Uterus (tissue), 2 donors: ENCODE measurements at regions not wholly inside any gene's neighbourhood (a gene's known extent, or its start where the extent isn't known, plus 50 kb on each side); places are given as distances from the start of the nearest gene placed in this dataset.

ENCODE experiments used
- POLR2A ChIP-seq, 2 donors: fragments of 450-650 bp; IDR thresholded peaks; one replicate each; pipeline ENCODE4 v1.6.1; 2016; ENCODE audit warnings: antibody characterized with exemption in 2 of 2, mild to moderate bottlenecking in 1 of 2, moderate library complexity in 1 of 2
- TF ChIP-seq, protein P1 (sequence below), 4 experiments: fragments of 200-600 bp in 2 of 4; fragments of 450-650 bp in 2 of 4; sonication (generic) in 2 of 4; IDR thresholded peaks; one replicate each; pipeline ENCODE4 v1.5.1; 2016 to 2019; ENCODE audit warnings: antibody characterized with exemption in 4 of 4, mild to moderate bottlenecking in 2 of 4, moderate library complexity in 1 of 4

DNA sequence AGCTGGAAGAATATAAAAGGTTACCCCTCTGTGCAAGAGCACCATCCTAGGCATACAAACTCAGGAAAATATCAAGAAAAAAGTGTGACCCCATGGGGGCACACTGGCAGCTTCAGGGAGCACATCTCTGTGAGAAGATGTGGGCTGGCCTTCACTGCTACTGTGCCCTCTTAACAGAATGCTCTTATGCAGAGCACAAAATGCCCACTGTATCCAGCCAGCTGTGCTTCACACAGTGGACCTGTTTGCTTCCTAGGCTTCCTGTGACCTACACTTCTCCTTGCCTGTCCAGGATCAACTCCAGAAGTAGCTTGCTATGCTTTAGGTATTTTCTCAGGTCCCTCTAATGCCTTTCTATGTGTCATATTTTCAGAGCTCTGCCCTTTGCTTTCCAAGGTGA, 380.2 kb upstream of the MMS22L start:
- TF ChIP-seq, protein P1, sequence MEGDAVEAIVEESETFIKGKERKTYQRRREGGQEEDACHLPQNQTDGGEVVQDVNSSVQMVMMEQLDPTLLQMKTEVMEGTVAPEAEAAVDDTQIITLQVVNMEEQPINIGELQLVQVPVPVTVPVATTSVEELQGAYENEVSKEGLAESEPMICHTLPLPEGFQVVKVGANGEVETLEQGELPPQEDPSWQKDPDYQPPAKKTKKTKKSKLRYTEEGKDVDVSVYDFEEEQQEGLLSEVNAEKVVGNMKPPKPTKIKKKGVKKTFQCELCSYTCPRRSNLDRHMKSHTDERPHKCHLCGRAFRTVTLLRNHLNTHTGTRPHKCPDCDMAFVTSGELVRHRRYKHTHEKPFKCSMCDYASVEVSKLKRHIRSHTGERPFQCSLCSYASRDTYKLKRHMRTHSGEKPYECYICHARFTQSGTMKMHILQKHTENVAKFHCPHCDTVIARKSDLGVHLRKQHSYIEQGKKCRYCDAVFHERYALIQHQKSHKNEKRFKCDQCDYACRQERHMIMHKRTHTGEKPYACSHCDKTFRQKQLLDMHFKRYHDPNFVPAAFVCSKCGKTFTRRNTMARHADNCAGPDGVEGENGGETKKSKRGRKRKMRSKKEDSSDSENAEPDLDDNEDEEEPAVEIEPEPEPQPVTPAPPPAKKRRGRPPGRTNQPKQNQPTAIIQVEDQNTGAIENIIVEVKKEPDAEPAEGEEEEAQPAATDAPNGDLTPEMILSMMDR (IDR thresholded peaks at IDR 0.05) = no peak
- TF ChIP-seq POLR2A (IDR thresholded peaks at IDR 0.05) = no peak
